Liver (tissue), 8 donors: ENCODE measurements at regions not wholly inside any gene's neighbourhood (a gene's known extent, or its start where the extent isn't known, plus 50 kb on each side); places are given as distances from the start of the nearest gene placed in this dataset.

Experiments
- DNase-seq: peaks from one replicate; pipeline ENCODE4 v3.0.0-alpha.2; 2017; ENCODE audit warnings: low spot score
- H3K27ac ChIP-seq, 2 donors: one replicate each; pipeline ENCODE4 v1.7.0; 2013; ENCODE audit warnings: inconsistent platforms in 2 of 2, low read length in 2 of 2, control low read depth in 1 of 2, low read depth in 1 of 2, mild to moderate bottlenecking in 1 of 2
- H3K27me3 ChIP-seq, 4 donors: one replicate each; pipeline versions ENCODE4 v1.6.1 to v1.7.0; 2013; ENCODE audit warnings: low read length in 3 of 4, inconsistent platforms in 1 of 4, mild to moderate bottlenecking in 1 of 4, moderate library complexity in 1 of 4; ENCODE audit not compliant: control insufficient read depth in 4 of 4, insufficient read depth in 4 of 4
- H3K36me3 ChIP-seq, 4 donors: one replicate each; pipeline versions ENCODE4 v1.6.1 to v1.7.0; 2013; ENCODE audit warnings: low read length in 3 of 4, mild to moderate bottlenecking in 3 of 4, low read depth in 1 of 4, moderate library complexity in 1 of 4; ENCODE audit not compliant: control insufficient read depth in 4 of 4, insufficient read depth in 3 of 4
- H3K4me1 ChIP-seq, 4 donors: one replicate each; pipeline versions ENCODE4 v1.6.1 to v1.7.0; 2013; ENCODE audit warnings: low read length in 3 of 4, mild to moderate bottlenecking in 3 of 4, moderate library complexity in 1 of 4; ENCODE audit not compliant: control insufficient read depth in 4 of 4, insufficient read depth in 4 of 4
- H3K4me3 ChIP-seq, 3 donors: one replicate each; pipeline versions ENCODE4 v1.6.1 to v1.7.0; 2013; ENCODE audit warnings: low read length in 3 of 3, control low read depth in 1 of 3, low read depth in 1 of 3, mild to moderate bottlenecking in 1 of 3
- H3K9ac ChIP-seq, 2 donors: one replicate each; pipeline ENCODE4 v1.7.0; 2013; ENCODE audit warnings: low read length in 2 of 2, mild to moderate bottlenecking in 2 of 2, moderate library complexity in 2 of 2, control low read depth in 1 of 2, low read depth in 1 of 2
- H3K9me3 ChIP-seq, 4 donors: one replicate each; pipeline versions ENCODE4 v1.6.1 to v1.7.0; 2013; ENCODE audit warnings: low read length in 3 of 4; ENCODE audit not compliant: control insufficient read depth in 4 of 4
- ATF3 ChIP-seq: IDR thresholded peaks from 2 replicates; pipeline ENCODE4 v1.6.1; 2016; ENCODE audit warnings: antibody characterized with exemption
- CTCF ChIP-seq: fragments of 150-350 bp; IDR thresholded peaks from 2 replicates; pipeline ENCODE4 v1.5.1; 2017; ENCODE audit warnings: improper control_type of control experiment, low read depth, low read length; ENCODE audit not compliant: missing input control
- EGR1 ChIP-seq, 2 donors: IDR thresholded peaks; 2 replicates each; pipeline ENCODE4 v1.6.1; 2016 to 2018; ENCODE audit warnings: antibody characterized with exemption in 2 of 2, low read depth in 2 of 2
- FOXA1 ChIP-seq: IDR thresholded peaks from 2 replicates; pipeline ENCODE4 v1.6.1; 2016; ENCODE audit warnings: antibody characterized with exemption
- GABPA ChIP-seq, 2 donors: IDR thresholded peaks in 1 of 2; conservative IDR thresholded peaks in 1 of 2; 2 replicates each; pipeline ENCODE4 v1.6.1; 2016; ENCODE audit warnings: antibody characterized with exemption in 2 of 2, mild to moderate bottlenecking in 1 of 2, moderate library complexity in 1 of 2
- HNF4A ChIP-seq, 2 donors: conservative IDR thresholded peaks; 2 replicates each; pipeline ENCODE4 v1.6.1; 2016; ENCODE audit warnings: antibody characterized with exemption in 2 of 2, mild to moderate bottlenecking in 2 of 2
- HNF4G ChIP-seq: IDR thresholded peaks from 2 replicates; pipeline ENCODE4 v1.6.1; 2016; ENCODE audit warnings: antibody characterized with exemption
- JUND ChIP-seq, 2 donors: IDR thresholded peaks; 2 replicates each; pipeline ENCODE4 v1.6.1; 2016; ENCODE audit warnings: antibody characterized with exemption in 2 of 2
- MAX ChIP-seq: IDR thresholded peaks from 2 replicates; pipeline ENCODE4 v1.6.1; 2016; ENCODE audit warnings: antibody characterized with exemption
- NR2F2 ChIP-seq: IDR thresholded peaks from 2 replicates; pipeline ENCODE4 v1.6.1; 2016; ENCODE audit warnings: antibody characterized with exemption
- RAD21 ChIP-seq, 2 donors: IDR thresholded peaks; 2 replicates each; pipeline ENCODE4 v1.6.1; 2016; ENCODE audit warnings: antibody characterized with exemption in 2 of 2, mild to moderate bottlenecking in 2 of 2
- RXRA ChIP-seq, 2 donors: IDR thresholded peaks; 2 replicates each; pipeline ENCODE4 v1.6.1; 2017 to 2018; ENCODE audit warnings: antibody characterized with exemption in 2 of 2, mild to moderate bottlenecking in 1 of 2
- SP1 ChIP-seq: IDR thresholded peaks from 2 replicates; pipeline ENCODE4 v1.6.1; 2018; ENCODE audit warnings: antibody characterized with exemption, mild to moderate bottlenecking
- TAF1 ChIP-seq: conservative IDR thresholded peaks from 2 replicates; pipeline ENCODE4 v1.6.1; 2016; ENCODE audit warnings: antibody characterized with exemption, mild to moderate bottlenecking
- YY1 ChIP-seq: IDR thresholded peaks from 2 replicates; pipeline ENCODE4 v1.6.1; 2016; ENCODE audit warnings: antibody characterized with exemption, mild to moderate bottlenecking
- ZBTB33 ChIP-seq: IDR thresholded peaks from 2 replicates; pipeline ENCODE4 v1.6.1; 2016; ENCODE audit warnings: antibody characterized with exemption
- WGBS: extraction: QIAGEN DNeasy Blood & Tissue Kit; methylation state at CpG from one replicate; pipeline ENCODE4 v1.1.7; 2013; 5-methylcytosine and 5-hydroxymethylcytosine counted together
- TF ChIP-seq, protein P1 (sequence below): IDR thresholded peaks from 2 replicates; pipeline ENCODE4 v1.6.1; 2016; ENCODE audit warnings: antibody characterized with exemption, mild to moderate bottlenecking
- donor health status: healthy.
- donor health status: healthy.
- donor health status: healthy.
- donor health status: healthy.
- donor health status: healthy.

- TF ChIP-seq CTCF, result no peak
- TF ChIP-seq HNF4A (conservative IDR thresholded peaks at IDR 0.05), result no peak
- no peak for TF ChIP-seq FOXA1
- TF ChIP-seq MAX, result no peak
- no peak for TF ChIP-seq RXRA (IDR thresholded peaks at IDR 0.05)
Measured at GRCh38 chrX:15157624-15158023, 112.3 kb downstream of the ASB9 start (continued).

DNA sequence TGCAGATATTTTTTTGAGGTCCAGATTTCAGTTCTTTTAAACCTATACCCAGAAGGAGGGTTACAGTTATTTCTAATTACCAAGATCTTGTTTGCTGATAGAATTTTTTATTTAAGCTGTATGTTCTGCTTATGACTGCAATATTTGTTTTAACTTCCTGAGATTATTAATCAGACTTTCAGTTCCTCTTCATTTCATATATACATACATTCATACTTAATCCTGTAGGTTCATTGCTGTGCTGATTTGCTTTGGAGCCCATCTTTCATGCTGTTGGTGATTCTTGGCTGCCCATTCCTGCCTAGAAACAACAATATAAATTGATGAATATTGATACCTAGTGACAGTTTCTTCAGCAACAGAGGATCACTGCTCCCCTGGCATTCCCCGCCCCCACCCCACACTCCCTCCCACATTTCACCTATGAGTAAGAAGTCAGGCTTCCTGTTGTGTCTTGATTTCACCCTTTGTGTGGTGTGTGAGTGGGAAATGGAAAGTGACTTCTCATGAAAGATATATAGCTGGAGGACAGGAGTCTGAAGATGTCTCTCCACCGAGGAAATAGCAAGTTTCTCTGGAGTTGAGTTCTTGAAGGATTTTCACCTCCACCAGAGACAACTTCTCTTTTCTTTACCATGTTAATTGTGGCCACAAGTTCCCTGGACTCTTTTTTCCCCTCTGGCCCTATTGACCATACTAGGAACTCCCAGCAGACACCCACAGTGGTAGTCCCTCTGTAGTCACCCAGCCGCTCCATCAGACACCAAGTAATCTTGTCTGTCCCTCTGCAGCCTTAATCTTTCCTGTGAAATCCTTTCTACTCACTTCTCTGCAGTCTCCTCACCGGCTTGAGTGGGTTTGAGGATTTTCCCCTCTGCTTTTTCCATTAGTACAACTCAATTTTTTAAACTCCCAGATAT, 118.4 kb downstream of the ASB9 start:
- WGBS, result 71% methylated on average over 4 of the region's 4 CpGs
- TF ChIP-seq ATF3, result no peak
- TF ChIP-seq ZBTB33, result no peak
- no peak for TF ChIP-seq GABPA (IDR thresholded peaks at IDR 0.05 in 1 of 2, conservative IDR thresholded peaks at IDR 0.05 in 1 of 2)
- no peak for TF ChIP-seq JUND (IDR thresholded peaks at IDR 0.05)
- no peak for TF ChIP-seq MAX
- TF ChIP-seq HNF4G, result no peak
- Histone ChIP-seq H3K4me3 (no peak overlapping the region), H3K9me3 (no peaks in the 10 kb centered on the region), H3K36me3 (no peaks in the 10 kb centered on the region), H3K4me1 (no peaks in the 10 kb centered on the region), H3K27me3 (peaks cover 0 to 10% (median 0%) of the 10 kb centered on the region in 4 donors), H3K9ac (no peak overlapping the region), H3K27ac (no peak overlapping the region)
- no peak for DNase-seq

GRCh38 chrX:15150586-15150985, 119.3 kb downstream of the ASB9 start:
- Histone ChIP-seq H3K27ac (no peak overlapping the region), H3K4me3 (no peak overlapping the region), H3K4me1 (no peaks in the 10 kb centered on the region), H3K36me3 (no peaks in the 10 kb centered on the region), H3K9ac (no peak overlapping the region), H3K9me3 (no peaks in the 10 kb centered on the region), H3K27me3 (peaks cover 0 to 10% (median 0%) of the 10 kb centered on the region in 4 donors)
- 93% methylated on average over 1 of the region's 1 CpG for WGBS
- no peak for DNase-seq
- TF ChIP-seq, protein P1, sequence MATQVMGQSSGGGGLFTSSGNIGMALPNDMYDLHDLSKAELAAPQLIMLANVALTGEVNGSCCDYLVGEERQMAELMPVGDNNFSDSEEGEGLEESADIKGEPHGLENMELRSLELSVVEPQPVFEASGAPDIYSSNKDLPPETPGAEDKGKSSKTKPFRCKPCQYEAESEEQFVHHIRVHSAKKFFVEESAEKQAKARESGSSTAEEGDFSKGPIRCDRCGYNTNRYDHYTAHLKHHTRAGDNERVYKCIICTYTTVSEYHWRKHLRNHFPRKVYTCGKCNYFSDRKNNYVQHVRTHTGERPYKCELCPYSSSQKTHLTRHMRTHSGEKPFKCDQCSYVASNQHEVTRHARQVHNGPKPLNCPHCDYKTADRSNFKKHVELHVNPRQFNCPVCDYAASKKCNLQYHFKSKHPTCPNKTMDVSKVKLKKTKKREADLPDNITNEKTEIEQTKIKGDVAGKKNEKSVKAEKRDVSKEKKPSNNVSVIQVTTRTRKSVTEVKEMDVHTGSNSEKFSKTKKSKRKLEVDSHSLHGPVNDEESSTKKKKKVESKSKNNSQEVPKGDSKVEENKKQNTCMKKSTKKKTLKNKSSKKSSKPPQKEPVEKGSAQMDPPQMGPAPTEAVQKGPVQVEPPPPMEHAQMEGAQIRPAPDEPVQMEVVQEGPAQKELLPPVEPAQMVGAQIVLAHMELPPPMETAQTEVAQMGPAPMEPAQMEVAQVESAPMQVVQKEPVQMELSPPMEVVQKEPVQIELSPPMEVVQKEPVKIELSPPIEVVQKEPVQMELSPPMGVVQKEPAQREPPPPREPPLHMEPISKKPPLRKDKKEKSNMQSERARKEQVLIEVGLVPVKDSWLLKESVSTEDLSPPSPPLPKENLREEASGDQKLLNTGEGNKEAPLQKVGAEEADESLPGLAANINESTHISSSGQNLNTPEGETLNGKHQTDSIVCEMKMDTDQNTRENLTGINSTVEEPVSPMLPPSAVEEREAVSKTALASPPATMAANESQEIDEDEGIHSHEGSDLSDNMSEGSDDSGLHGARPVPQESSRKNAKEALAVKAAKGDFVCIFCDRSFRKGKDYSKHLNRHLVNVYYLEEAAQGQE, result no peak
- TF ChIP-seq JUND (IDR thresholded peaks at IDR 0.05) (no peak), NR2F2 (no peak), YY1 (no peak), ZBTB33 (no peak), FOXA1 (no peak), RXRA (IDR thresholded peaks at IDR 0.05) (no peak), TAF1 (no peak), ATF3 (no peak), SP1 (no peak), GABPA (IDR thresholded peaks at IDR 0.05 in 1 of 2, conservative IDR thresholded peaks at IDR 0.05 in 1 of 2) (no peak), HNF4A (conservative IDR thresholded peaks at IDR 0.05) (no peak), HNF4G (no peak), EGR1 (IDR thresholded peaks at IDR 0.05; ENCODE audit: low read depth in 2 of 2) (no peak), RAD21 (IDR thresholded peaks at IDR 0.05) (no peak), MAX (no peak)
